ENCODE measurements at regions not wholly inside any gene's neighbourhood (a gene's known extent, or its start where the extent isn't known, plus 50 kb on each side); places are given as distances from the start of the nearest gene placed in this dataset.

GRCh38 chr4:17218786-17219185 is 293.1 kb downstream of the QDPR start:
- H3K4me1 Mint-ChIP-seq (ENCODE audit: low read depth, unreplicated experiment): no peaks in the 10 kb centered on the region
- no peaks in the 10 kb centered on the region for H3K36me3 Mint-ChIP-seq (ENCODE audit: insufficient read depth, unreplicated experiment)
- H3K27ac Mint-ChIP-seq (ENCODE audit: unreplicated experiment): no peak overlapping the region
- H3K4me3 Mint-ChIP-seq (ENCODE audit: low read depth, unreplicated experiment): no peak overlapping the region
- intact Hi-C loops (cut with micrococcal nuclease; ENCODE audit: unreplicated experiment): no loop called here
- no peak for TF ChIP-seq CTCF (IDR thresholded peaks at IDR 0.05; ENCODE audit: unreplicated experiment)
- CTCF ChIA-PET: no interaction called here
- no peak for DNase-seq
- BruUV-seq (replicated peaks): no TSS peak
- peaks cover 5% of the 10 kb centered on the region for H3K9me3 Mint-ChIP-seq (ENCODE audit: low read depth, unreplicated experiment)
- no peaks in the 10 kb centered on the region for H3K27me3 Mint-ChIP-seq (ENCODE audit: unreplicated experiment)

DNA sequence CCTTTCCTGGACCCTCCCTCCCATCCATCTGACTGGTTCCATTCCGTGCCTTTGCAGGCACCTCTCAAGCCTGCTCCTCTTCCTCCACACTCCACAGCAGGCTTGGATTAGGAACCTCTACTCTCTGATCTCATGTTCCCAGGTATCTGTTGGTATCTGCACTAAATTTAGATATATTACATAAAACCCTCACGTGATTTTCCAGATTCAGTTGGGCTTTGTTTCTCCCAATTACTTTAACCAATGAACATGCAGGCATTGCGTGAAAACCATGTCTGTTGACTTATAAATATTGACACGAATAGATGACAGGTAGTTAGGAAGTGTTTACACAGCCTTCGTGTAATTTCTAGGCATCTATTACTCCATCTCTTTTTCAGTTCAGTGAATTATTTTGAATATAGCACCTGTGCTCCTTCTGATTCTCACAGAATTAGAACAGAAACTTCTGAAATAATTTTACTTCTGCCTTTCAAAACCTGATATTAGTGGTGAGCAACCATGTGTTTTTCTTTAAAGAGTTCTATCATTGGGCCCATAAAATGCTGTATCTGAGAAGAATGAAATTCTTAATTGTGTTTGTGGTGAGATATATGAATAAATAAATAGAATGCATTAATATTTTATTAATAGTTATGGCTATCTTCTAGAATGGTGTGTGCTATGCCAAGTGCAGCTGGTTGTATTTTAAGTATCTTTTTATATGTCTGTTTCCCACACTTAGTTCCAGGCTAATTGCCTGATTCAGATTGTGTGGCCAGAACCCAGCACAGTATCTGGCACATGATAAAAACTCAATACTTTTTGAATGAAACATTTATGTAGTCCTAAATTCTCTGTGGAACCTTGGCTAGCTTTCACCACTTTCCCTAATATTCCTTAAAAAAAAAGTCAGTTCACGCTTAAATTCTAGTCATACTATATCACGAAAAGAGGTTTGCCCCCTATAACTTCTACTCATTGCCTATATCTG is 304.8 kb downstream of the QDPR start:
- no peak for DNase-seq
- H3K27ac Mint-ChIP-seq (ENCODE audit: unreplicated experiment): no peak overlapping the region
- H3K27me3 Mint-ChIP-seq (ENCODE audit: unreplicated experiment): no peaks in the 10 kb centered on the region

GRCh38 chr4:17204908-17205307 is 306.5 kb upstream of the LDB2 start:
- no peak overlapping the region for H3K4me3 Mint-ChIP-seq (ENCODE audit: low read depth, unreplicated experiment)
- TF ChIP-seq CTCF (IDR thresholded peaks at IDR 0.05; ENCODE audit: unreplicated experiment): no peak
- no peak for DNase-seq
- H3K4me1 Mint-ChIP-seq (ENCODE audit: low read depth, unreplicated experiment): no peaks in the 10 kb centered on the region
- no peaks in the 10 kb centered on the region for H3K9me3 Mint-ChIP-seq (ENCODE audit: low read depth, unreplicated experiment)
- no peaks in the 10 kb centered on the region for H3K36me3 Mint-ChIP-seq (ENCODE audit: insufficient read depth, unreplicated experiment)
- intact Hi-C loops (cut with micrococcal nuclease; ENCODE audit: unreplicated experiment): no loop called here
- CTCF ChIA-PET: interaction anchor here (0.5 kb wide), 1 partner anchor 563 kb away, joined by 6 read pairs; no protein-coding TSS in a partner anchor
- no peaks in the 10 kb centered on the region for H3K27me3 Mint-ChIP-seq (ENCODE audit: unreplicated experiment)
- no TSS peak for BruUV-seq (replicated peaks)
- H3K27ac Mint-ChIP-seq (ENCODE audit: unreplicated experiment): no peak overlapping the region

More for the DNA sequence above, 304.8 kb downstream of the QDPR start:
- BruUV-seq (replicated peaks): no TSS peak
- H3K4me3 Mint-ChIP-seq (ENCODE audit: low read depth, unreplicated experiment): no peak overlapping the region
- no peak for TF ChIP-seq CTCF (IDR thresholded peaks at IDR 0.05; ENCODE audit: unreplicated experiment)
- intact Hi-C loops (cut with micrococcal nuclease; ENCODE audit: unreplicated experiment): no loop called here
- H3K9me3 Mint-ChIP-seq (ENCODE audit: low read depth, unreplicated experiment): no peaks in the 10 kb centered on the region
- CTCF ChIA-PET: no interaction called here
- H3K36me3 Mint-ChIP-seq (ENCODE audit: insufficient read depth, unreplicated experiment): no peaks in the 10 kb centered on the region
- no peaks in the 10 kb centered on the region for H3K4me1 Mint-ChIP-seq (ENCODE audit: low read depth, unreplicated experiment)

- no peaks in the 10 kb centered on the region for H3K36me3 Mint-ChIP-seq (ENCODE audit: insufficient read depth, unreplicated experiment)
- intact Hi-C loops (cut with micrococcal nuclease; ENCODE audit: unreplicated experiment): no loop called here
- DNase-seq: no peak
- H3K4me1 Mint-ChIP-seq (ENCODE audit: low read depth, unreplicated experiment): no peaks in the 10 kb centered on the region
- no peak overlapping the region for H3K27ac Mint-ChIP-seq (ENCODE audit: unreplicated experiment)
- H3K27me3 Mint-ChIP-seq (ENCODE audit: unreplicated experiment): no peaks in the 10 kb centered on the region
- no peak for TF ChIP-seq CTCF (IDR thresholded peaks at IDR 0.05; ENCODE audit: unreplicated experiment)
- no TSS peak for BruUV-seq (replicated peaks)
- CTCF ChIA-PET: no interaction called here
- no peak overlapping the region for H3K4me3 Mint-ChIP-seq (ENCODE audit: low read depth, unreplicated experiment)
- H3K9me3 Mint-ChIP-seq (ENCODE audit: low read depth, unreplicated experiment): no peaks in the 10 kb centered on the region
These were observed 305.4 kb upstream of the LDB2 start for GRCh38 chr4:17203797-17204196.
